DND-41 (cell line): ENCODE measurements at regions not wholly inside any gene's neighbourhood (a gene's known extent, or its start where the extent isn't known, plus 50 kb on each side); places are given as distances from the start of the nearest gene placed in this dataset.

Experiments
- CTCF ChIP-seq: IDR thresholded peaks from 2 replicates; pipeline ENCODE4 v1.5.1; 2012; ENCODE audit warnings: borderline replicate concordance, low read length, moderate library complexity, mild to moderate bottlenecking; ENCODE audit not compliant: poor library complexity, severe bottlenecking; ENCODE audit errors: extremely low read depth
- EZH2 ChIP-seq: IDR thresholded peaks from 3 replicates; pipeline ENCODE4 v1.6.1; 2012; ENCODE audit warnings: borderline replicate concordance, low read depth, mild to moderate bottlenecking, moderate library complexity, low read length, inconsistent platforms; ENCODE audit not compliant: severe bottlenecking

- TF ChIP-seq CTCF (no peak), EZH2 (no peak)
These were observed 67.9 kb downstream of the DNAAF9 start for GRCh38 chr20:3339571-3339970.
